Gastrocnemius medialis (tissue), 4 donors: ENCODE measurements at regions not wholly inside any gene's neighbourhood (a gene's known extent, or its start where the extent isn't known, plus 50 kb on each side); places are given as distances from the start of the nearest gene placed in this dataset.
"Not testable (repeated sequence)": the region's sequence is repeated elsewhere in the genome, so short reads cannot be mapped to it uniquely, and the experiment has no call there.

Source experiments
- POLR2A ChIP-seq, 2 donors: fragments of 450-650 bp; IDR thresholded peaks; one replicate each; pipeline ENCODE4 v1.6.1; 2017; ENCODE audit warnings: antibody characterized with exemption in 2 of 2, mild to moderate bottlenecking in 2 of 2, moderate library complexity in 2 of 2
- TF ChIP-seq, protein P1 (sequence below), 5 experiments: fragments of 450-650 bp in 3 of 5; fragments of 200-600 bp in 2 of 5; sonication (generic) in 2 of 5; IDR thresholded peaks in 4 of 5; conservative IDR thresholded peaks in 1 of 5; 1 replicate in 4 of 5; 2 replicates in 1 of 5; pipeline ENCODE4 v1.5.1; 2016 to 2019; ENCODE audit warnings: antibody characterized with exemption in 5 of 5, mild to moderate bottlenecking in 3 of 5, moderate library complexity in 3 of 5

- TF ChIP-seq, protein P1, sequence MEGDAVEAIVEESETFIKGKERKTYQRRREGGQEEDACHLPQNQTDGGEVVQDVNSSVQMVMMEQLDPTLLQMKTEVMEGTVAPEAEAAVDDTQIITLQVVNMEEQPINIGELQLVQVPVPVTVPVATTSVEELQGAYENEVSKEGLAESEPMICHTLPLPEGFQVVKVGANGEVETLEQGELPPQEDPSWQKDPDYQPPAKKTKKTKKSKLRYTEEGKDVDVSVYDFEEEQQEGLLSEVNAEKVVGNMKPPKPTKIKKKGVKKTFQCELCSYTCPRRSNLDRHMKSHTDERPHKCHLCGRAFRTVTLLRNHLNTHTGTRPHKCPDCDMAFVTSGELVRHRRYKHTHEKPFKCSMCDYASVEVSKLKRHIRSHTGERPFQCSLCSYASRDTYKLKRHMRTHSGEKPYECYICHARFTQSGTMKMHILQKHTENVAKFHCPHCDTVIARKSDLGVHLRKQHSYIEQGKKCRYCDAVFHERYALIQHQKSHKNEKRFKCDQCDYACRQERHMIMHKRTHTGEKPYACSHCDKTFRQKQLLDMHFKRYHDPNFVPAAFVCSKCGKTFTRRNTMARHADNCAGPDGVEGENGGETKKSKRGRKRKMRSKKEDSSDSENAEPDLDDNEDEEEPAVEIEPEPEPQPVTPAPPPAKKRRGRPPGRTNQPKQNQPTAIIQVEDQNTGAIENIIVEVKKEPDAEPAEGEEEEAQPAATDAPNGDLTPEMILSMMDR (IDR thresholded peaks at IDR 0.05 in 4 of 5, conservative IDR thresholded peaks at IDR 0.05 in 1 of 5): not testable (repeated sequence)
- not testable (repeated sequence) for TF ChIP-seq POLR2A (IDR thresholded peaks at IDR 0.05)
Observed at GRCh38 chr3:196133869-196134268, 52.0 kb upstream of the TFRC start.
